ENCODE measurements at regions not wholly inside any gene's neighbourhood (a gene's known extent, or its start where the extent isn't known, plus 50 kb on each side); places are given as distances from the start of the nearest gene placed in this dataset.

DNA sequence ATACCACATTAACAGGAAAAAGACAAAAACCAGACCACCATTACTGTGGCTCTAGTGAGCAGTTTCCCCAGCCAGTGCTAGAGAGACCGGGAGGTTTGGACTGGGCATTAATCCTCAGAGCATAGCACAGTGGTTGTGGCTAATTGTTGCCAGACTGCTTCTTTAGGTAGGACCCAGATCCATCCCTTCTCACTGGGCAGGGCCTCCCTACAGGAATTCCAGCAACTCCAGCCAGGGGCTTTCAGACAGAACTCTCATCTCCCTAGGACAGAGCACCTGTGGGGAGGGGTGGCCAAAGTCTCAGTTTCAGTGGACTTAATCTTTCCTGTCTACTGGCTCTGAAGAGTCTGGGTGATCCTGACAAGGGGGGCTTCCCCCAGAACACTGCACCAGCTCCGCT is 759.6 kb downstream of the SQOR start:
- Mint-ChIP-seq H3K9me3 (peaks cover 5 to 45% (median 23%) of the 10 kb centered on the region in 11 donors), H3K4me1 (peaks cover 0 to 1% (median 0%) of the 10 kb centered on the region in 7 donors), H3K4me3 (no peak overlapping the region), H3K27ac (no peak overlapping the region), H3K27me3 (peaks cover 0 to 5% (median 0%) of the 10 kb centered on the region in 5 donors), H3K36me3 (peaks cover 0 to 6% (median 0%) of the 10 kb centered on the region in 5 donors)
- ATAC-seq (no peak), DNase-seq (no peak)
- Histone ChIP-seq H3K9me3 (ENCODE audit: control insufficient read depth in 2 of 3, low read length in 3 of 3) (peaks cover 0 to 4% (median 0%) of the 10 kb centered on the region in 3 experiments), H3K4me3 (ENCODE audit: low read length) (no peak overlapping the region), H3K36me3 (ENCODE audit: control insufficient read depth in 2 of 3, insufficient read depth in 3 of 3, low read length in 3 of 3) (no peaks in the 10 kb centered on the region), H3K4me1 (ENCODE audit: control insufficient read depth in 2 of 2, insufficient read depth in 2 of 2, low read length in 2 of 2) (no peaks in the 10 kb centered on the region), H3K27me3 (ENCODE audit: control insufficient read depth in 2 of 2, insufficient read depth in 2 of 2, low read length in 2 of 2) (no peaks in the 10 kb centered on the region), H3K27ac (ENCODE audit: low read depth, low read length) (no peak overlapping the region)
- CTCF ChIA-PET, result no interaction called here
- intact Hi-C loops (cut with micrococcal nuclease), result no loop called here
- POLR2A ChIA-PET, result no interaction called here

DNA sequence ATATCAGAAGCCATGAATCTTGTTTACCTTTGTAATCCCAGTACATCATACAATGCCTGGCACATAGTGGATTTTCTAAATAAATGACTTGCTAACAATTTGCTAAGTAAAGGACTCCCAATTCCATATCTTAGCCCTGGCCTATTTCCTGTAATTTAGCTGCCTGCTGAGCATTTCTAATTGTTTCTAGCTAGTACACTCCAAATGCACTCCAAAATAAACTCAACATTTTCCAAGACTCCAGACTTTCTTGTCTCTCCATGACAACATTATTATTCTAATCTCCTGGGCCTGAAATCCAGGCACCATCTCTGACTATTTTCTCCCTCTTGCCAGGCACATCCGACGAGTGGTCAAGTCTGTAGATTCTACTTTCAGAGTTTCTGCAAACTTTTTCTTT is 773.5 kb downstream of the SQOR start:
- Histone ChIP-seq H3K27ac (ENCODE audit: low read depth, low read length) (no peak overlapping the region), H3K27me3 (ENCODE audit: control insufficient read depth in 2 of 2, insufficient read depth in 2 of 2, low read length in 2 of 2) (no peaks in the 10 kb centered on the region), H3K36me3 (ENCODE audit: control insufficient read depth in 2 of 3, insufficient read depth in 3 of 3, low read length in 3 of 3) (no peaks in the 10 kb centered on the region), H3K9me3 (ENCODE audit: control insufficient read depth in 2 of 3, low read length in 3 of 3) (no peaks in the 10 kb centered on the region), H3K4me3 (ENCODE audit: low read length) (no peak overlapping the region), H3K4me1 (ENCODE audit: control insufficient read depth in 2 of 2, insufficient read depth in 2 of 2, low read length in 2 of 2) (no peaks in the 10 kb centered on the region)
- peaks cover 0 to 5% (median under 1%) of the 10 kb centered on the region in 11 donors for H3K9me3 Mint-ChIP-seq
- peaks cover 0 to 5% (median 0%) of the 10 kb centered on the region in 5 donors for H3K27me3 Mint-ChIP-seq
- ATAC-seq, result no peak
- no peak overlapping the region for H3K27ac Mint-ChIP-seq
- H3K4me3 Mint-ChIP-seq, result no peak overlapping the region
- intact Hi-C loops (cut with micrococcal nuclease), result no loop called here
- ChIA-PET POLR2A (no interaction called here), CTCF (no interaction called here)
- no peaks in the 10 kb centered on the region for H3K4me1 Mint-ChIP-seq
- no peaks in the 10 kb centered on the region for H3K36me3 Mint-ChIP-seq
- DNase-seq, result no peak

DNA sequence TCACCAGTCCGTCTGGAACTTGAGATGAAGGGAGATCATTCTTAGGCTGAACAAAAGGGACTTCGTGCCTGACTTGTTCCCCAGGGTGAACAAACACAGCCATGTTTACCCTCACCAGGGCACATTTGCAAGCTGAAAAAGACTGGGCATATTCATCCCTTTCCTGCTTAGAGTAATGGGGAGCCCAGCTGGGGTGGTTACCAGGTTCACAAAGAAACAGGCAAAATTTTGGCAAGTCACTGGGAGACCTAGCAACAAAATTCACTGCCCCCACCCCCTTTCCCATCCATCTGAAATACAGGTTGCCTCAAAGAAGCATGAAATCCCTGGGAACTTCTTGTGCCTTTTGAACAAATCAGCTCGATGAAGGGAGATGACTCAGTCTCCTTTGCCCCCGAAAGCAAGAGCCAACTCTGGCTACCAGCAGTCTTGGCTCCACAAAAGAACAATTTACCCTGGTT is 775.0 kb downstream of the SQOR start:
- intact Hi-C loops (cut with micrococcal nuclease), result no loop called here
- ATAC-seq, result no peak
- no peak overlapping the region for H3K4me3 ChIP-seq (ENCODE audit: low read length)
- no peak overlapping the region for H3K27ac ChIP-seq (ENCODE audit: low read depth, low read length)
- H3K4me3 Mint-ChIP-seq, result no peak overlapping the region
- DNase-seq, result no peak
- no peaks in the 10 kb centered on the region for H3K36me3 Mint-ChIP-seq
- H3K9me3 ChIP-seq (ENCODE audit: control insufficient read depth in 2 of 3, low read length in 3 of 3), result no peaks in the 10 kb centered on the region
- no peak overlapping the region for H3K27ac Mint-ChIP-seq
- H3K9me3 Mint-ChIP-seq, result peaks cover 0 to 10% (median 2%) of the 10 kb centered on the region in 11 donors
- peaks cover 0 to 5% (median 0%) of the 10 kb centered on the region in 5 donors for H3K27me3 Mint-ChIP-seq
- ChIA-PET CTCF (no interaction called here), POLR2A (no interaction called here)
- H3K27me3 ChIP-seq (ENCODE audit: control insufficient read depth in 2 of 2, insufficient read depth in 2 of 2, low read length in 2 of 2), result no peaks in the 10 kb centered on the region
- H3K36me3 ChIP-seq (ENCODE audit: control insufficient read depth in 2 of 3, insufficient read depth in 3 of 3, low read length in 3 of 3), result no peaks in the 10 kb centered on the region
- no peaks in the 10 kb centered on the region for H3K4me1 Mint-ChIP-seq
- no peaks in the 10 kb centered on the region for H3K4me1 ChIP-seq (ENCODE audit: control insufficient read depth in 2 of 2, insufficient read depth in 2 of 2, low read length in 2 of 2)

DNA sequence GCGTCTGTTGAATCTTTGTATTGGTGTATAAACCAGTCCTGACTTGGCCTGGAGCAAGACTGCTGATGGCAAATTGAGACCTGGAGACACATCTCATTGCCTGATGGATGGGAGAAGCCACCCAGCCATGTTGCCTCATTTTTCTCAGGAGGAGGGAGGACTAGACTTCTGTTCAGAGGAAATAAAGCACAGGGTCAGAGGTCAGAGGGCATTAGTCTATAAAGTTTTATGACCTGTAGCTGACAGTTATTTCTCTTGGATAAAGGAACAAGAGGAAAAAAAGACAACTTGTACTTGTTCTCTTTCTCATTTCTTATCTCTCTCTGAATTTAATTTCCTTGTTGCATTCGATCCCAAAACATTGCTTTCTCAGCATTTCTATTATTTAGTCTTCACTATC is 775.9 kb downstream of the SQOR start:
- no peak for ATAC-seq
- Histone ChIP-seq H3K36me3 (ENCODE audit: control insufficient read depth in 2 of 3, insufficient read depth in 3 of 3, low read length in 3 of 3) (no peaks in the 10 kb centered on the region), H3K27me3 (ENCODE audit: control insufficient read depth in 2 of 2, insufficient read depth in 2 of 2, low read length in 2 of 2) (no peaks in the 10 kb centered on the region), H3K4me3 (ENCODE audit: low read length) (no peak overlapping the region), H3K4me1 (ENCODE audit: control insufficient read depth in 2 of 2, insufficient read depth in 2 of 2, low read length in 2 of 2) (no peaks in the 10 kb centered on the region), H3K27ac (ENCODE audit: low read depth, low read length) (no peak overlapping the region), H3K9me3 (ENCODE audit: control insufficient read depth in 2 of 3, low read length in 3 of 3) (no peaks in the 10 kb centered on the region)
- Mint-ChIP-seq H3K36me3 (no peaks in the 10 kb centered on the region), H3K9me3 (peaks cover 0 to 10% (median 2%) of the 10 kb centered on the region in 11 donors), H3K4me3 (no peak overlapping the region), H3K27ac (no peak overlapping the region), H3K4me1 (no peaks in the 10 kb centered on the region), H3K27me3 (peaks cover 0 to 5% (median 0%) of the 10 kb centered on the region in 5 donors)
- ChIA-PET POLR2A (no interaction called here), CTCF (no interaction called here)
- DNase-seq, result no peak
- intact Hi-C loops (cut with micrococcal nuclease), result no loop called here

DNA sequence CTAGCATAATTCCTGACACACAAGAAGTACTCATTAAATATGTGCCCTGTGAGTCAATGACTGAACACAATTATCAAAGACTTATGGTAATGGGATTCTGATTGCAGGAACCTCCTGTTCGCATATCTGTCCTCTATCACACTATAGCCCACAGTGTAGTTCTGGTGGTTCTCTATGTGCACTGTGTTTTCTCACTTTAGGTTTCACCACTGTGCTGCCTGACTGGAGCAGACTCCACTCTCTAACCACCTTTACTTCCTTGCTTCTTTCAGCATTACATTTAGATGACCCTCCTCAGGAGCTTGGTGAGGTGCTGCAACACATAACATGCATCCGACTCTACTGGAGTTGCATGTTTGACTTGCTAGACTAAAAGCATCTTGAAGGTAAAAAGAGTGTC is 777.1 kb downstream of the SQOR start:
- Histone ChIP-seq H3K27ac (ENCODE audit: low read depth, low read length) (no peak overlapping the region), H3K27me3 (ENCODE audit: control insufficient read depth in 2 of 2, insufficient read depth in 2 of 2, low read length in 2 of 2) (no peaks in the 10 kb centered on the region), H3K36me3 (ENCODE audit: control insufficient read depth in 2 of 3, insufficient read depth in 3 of 3, low read length in 3 of 3) (no peaks in the 10 kb centered on the region), H3K4me1 (ENCODE audit: control insufficient read depth in 2 of 2, insufficient read depth in 2 of 2, low read length in 2 of 2) (no peaks in the 10 kb centered on the region), H3K4me3 (ENCODE audit: low read length) (no peak overlapping the region), H3K9me3 (ENCODE audit: control insufficient read depth in 2 of 3, low read length in 3 of 3) (no peaks in the 10 kb centered on the region)
- peaks cover 0 to 10% (median 2%) of the 10 kb centered on the region in 11 donors for H3K9me3 Mint-ChIP-seq
- peaks cover 0 to 5% (median 0%) of the 10 kb centered on the region in 5 donors for H3K27me3 Mint-ChIP-seq
- no peaks in the 10 kb centered on the region for H3K36me3 Mint-ChIP-seq
- ChIA-PET CTCF (no interaction called here), POLR2A (no interaction called here)
- DNase-seq (no peak), ATAC-seq (no peak)
- H3K27ac Mint-ChIP-seq, result no peak overlapping the region
- intact Hi-C loops (cut with micrococcal nuclease), result no loop called here
- H3K4me1 Mint-ChIP-seq, result no peaks in the 10 kb centered on the region
- H3K4me3 Mint-ChIP-seq, result no peak overlapping the region

DNA sequence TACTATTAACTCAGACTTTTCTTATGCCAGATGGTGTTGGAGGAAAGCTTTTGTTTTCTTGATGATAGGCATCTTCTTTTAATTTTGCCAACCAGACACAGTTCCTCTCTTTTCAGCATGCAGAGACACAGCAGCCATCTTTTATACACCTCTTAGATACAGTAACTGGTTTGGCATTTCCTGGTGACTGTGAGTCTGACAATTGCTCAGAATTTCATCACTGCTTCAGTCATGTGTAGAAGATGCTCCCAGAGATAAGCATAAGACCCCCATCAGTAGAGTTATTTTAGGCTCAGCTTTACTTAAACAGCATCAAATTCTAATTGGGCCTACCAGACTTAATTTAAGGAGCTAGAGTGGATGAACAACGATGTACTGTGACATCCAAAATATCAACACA is 779.0 kb downstream of the SQOR start:
- H3K36me3 ChIP-seq (ENCODE audit: control insufficient read depth in 2 of 3, insufficient read depth in 3 of 3, low read length in 3 of 3), result no peaks in the 10 kb centered on the region
- ChIA-PET POLR2A (no interaction called here), CTCF (no interaction called here)
- no peaks in the 10 kb centered on the region for H3K4me1 ChIP-seq (ENCODE audit: control insufficient read depth in 2 of 2, insufficient read depth in 2 of 2, low read length in 2 of 2)
- Mint-ChIP-seq H3K36me3 (no peaks in the 10 kb centered on the region), H3K4me1 (no peaks in the 10 kb centered on the region), H3K27me3 (peaks cover 0 to 9% (median 0%) of the 10 kb centered on the region in 5 donors), H3K27ac (no peak overlapping the region), H3K4me3 (no peak overlapping the region), H3K9me3 (peaks cover 0 to 14% (median 2%) of the 10 kb centered on the region in 11 donors)
- no peak for ATAC-seq
- no peaks in the 10 kb centered on the region for H3K27me3 ChIP-seq (ENCODE audit: control insufficient read depth in 2 of 2, insufficient read depth in 2 of 2, low read length in 2 of 2)
- H3K4me3 ChIP-seq (ENCODE audit: low read length), result no peak overlapping the region
- H3K9me3 ChIP-seq (ENCODE audit: control insufficient read depth in 2 of 3, low read length in 3 of 3), result no peaks in the 10 kb centered on the region
- no peak overlapping the region for H3K27ac ChIP-seq (ENCODE audit: low read depth, low read length)
- no peak for DNase-seq
- intact Hi-C loops (cut with micrococcal nuclease), result no loop called here

DNA sequence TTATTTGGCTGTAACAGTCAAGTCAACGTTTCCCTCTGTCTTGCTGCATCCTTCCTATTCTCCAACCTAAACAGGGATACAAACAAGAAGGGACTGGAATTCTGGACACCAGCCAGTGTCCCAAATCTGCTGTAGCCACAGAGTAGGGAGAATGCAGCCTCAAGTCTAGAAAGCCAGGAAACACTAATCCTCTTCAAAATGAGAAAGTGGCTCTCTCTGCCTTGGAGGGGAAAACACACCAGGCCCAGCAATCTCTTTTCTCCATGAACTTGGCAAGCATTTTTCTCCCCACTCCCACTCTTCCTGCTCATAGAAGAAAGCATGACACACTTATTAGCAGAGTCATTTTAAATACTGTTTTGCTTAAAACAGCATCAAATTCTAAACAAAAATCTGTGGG is 781.7 kb downstream of the SQOR start:
- intact Hi-C loops (cut with micrococcal nuclease), result no loop called here
- no peak for ATAC-seq
- Mint-ChIP-seq H3K27me3 (peaks cover 0 to 11% (median 0%) of the 10 kb centered on the region in 5 donors), H3K27ac (no peak overlapping the region), H3K4me1 (no peaks in the 10 kb centered on the region), H3K36me3 (no peaks in the 10 kb centered on the region), H3K4me3 (no peak overlapping the region), H3K9me3 (peaks cover 0 to 14% (median 3%) of the 10 kb centered on the region in 11 donors)
- Histone ChIP-seq H3K4me1 (ENCODE audit: control insufficient read depth in 2 of 2, insufficient read depth in 2 of 2, low read length in 2 of 2) (no peaks in the 10 kb centered on the region), H3K4me3 (ENCODE audit: low read length) (no peak overlapping the region), H3K9me3 (ENCODE audit: control insufficient read depth in 2 of 3, low read length in 3 of 3) (no peaks in the 10 kb centered on the region), H3K27me3 (ENCODE audit: control insufficient read depth in 2 of 2, insufficient read depth in 2 of 2, low read length in 2 of 2) (no peaks in the 10 kb centered on the region), H3K27ac (ENCODE audit: low read depth, low read length) (no peak overlapping the region), H3K36me3 (ENCODE audit: control insufficient read depth in 2 of 3, insufficient read depth in 3 of 3, low read length in 3 of 3) (no peaks in the 10 kb centered on the region)
- CTCF ChIA-PET, result no interaction called here
- no peak for DNase-seq
- POLR2A ChIA-PET, result no interaction called here

Measured in naive thymus-derived CD4-positive, alpha-beta T cell (primary cell).